ENCODE measurements at regions not wholly inside any gene's neighbourhood (a gene's known extent, or its start where the extent isn't known, plus 50 kb on each side); places are given as distances from the start of the nearest gene placed in this dataset.
"Not testable (repeated sequence)": the region's sequence is repeated elsewhere in the genome, so short reads cannot be mapped to it uniquely, and the experiment has no call there.

DNA sequence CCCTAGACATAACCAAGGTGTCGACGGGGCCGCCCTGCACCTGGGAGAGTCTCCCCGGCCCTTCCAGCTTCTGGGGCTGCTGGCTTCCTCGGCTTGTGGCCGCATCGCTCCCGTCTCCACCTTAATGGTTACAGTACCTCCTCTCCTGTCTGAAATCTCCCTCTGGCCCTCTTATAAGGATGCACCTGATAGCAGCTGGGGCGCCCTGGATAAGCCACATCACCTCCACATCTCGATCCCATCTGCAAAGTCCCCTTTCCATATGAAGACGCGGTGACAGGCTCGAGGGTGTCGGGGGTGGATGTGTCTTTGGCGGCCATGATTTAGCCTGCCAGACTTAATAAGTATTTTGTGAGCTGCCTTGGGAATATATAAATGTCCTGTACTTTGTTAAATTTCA, 169.0 kb downstream of the NPIPB11 start:
- H3K4me1 ChIP-seq (ENCODE audit: control insufficient read depth, insufficient read depth, low read length); H3K27me3 ChIP-seq (ENCODE audit: control insufficient read depth, insufficient read depth); ATAC-seq; intact Hi-C loops (cut with DNase I); H3K9me3 ChIP-seq (ENCODE audit: control insufficient read depth, low read length); H3K4me3 ChIP-seq (ENCODE audit: low read length); H3K27ac ChIP-seq (ENCODE audit: low read length): not testable (repeated sequence)
- peak in 1 of 3 donors; percentile 12 for DNase-seq
- WGBS = 97% methylated on average over 15 of the region's 15 CpGs

DNA sequence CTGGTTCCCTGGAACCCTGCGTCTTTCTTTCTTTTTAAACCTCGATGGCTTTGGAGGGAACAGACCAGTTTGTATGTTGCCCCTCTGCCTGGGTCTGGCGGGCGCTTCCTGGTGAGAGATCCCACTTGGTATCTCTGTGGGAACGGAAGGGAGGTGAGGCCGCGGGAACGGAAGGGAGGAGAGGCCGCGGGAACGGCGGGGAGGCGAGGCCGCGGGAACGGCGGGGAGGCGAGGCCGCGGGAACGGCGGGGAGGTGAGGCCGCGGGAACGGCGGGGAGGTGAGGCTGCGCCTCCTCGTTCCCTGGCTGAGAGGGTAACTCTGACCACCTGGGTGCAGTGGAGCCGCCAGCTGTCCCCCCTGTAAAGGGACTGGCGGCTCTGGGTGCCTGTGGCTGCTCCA, 169.5 kb downstream of the NPIPB11 start:
- 89% methylated on average over 24 of the region's 30 CpGs for WGBS
- H3K4me3 ChIP-seq (ENCODE audit: low read length); H3K27me3 ChIP-seq (ENCODE audit: control insufficient read depth, insufficient read depth); H3K27ac ChIP-seq (ENCODE audit: low read length); ATAC-seq; intact Hi-C loops (cut with DNase I); H3K4me1 ChIP-seq (ENCODE audit: control insufficient read depth, insufficient read depth, low read length); H3K9me3 ChIP-seq (ENCODE audit: control insufficient read depth, low read length): not testable (repeated sequence)
- DNase-seq = peak in 1 of 3 donors; percentile 39

DNA sequence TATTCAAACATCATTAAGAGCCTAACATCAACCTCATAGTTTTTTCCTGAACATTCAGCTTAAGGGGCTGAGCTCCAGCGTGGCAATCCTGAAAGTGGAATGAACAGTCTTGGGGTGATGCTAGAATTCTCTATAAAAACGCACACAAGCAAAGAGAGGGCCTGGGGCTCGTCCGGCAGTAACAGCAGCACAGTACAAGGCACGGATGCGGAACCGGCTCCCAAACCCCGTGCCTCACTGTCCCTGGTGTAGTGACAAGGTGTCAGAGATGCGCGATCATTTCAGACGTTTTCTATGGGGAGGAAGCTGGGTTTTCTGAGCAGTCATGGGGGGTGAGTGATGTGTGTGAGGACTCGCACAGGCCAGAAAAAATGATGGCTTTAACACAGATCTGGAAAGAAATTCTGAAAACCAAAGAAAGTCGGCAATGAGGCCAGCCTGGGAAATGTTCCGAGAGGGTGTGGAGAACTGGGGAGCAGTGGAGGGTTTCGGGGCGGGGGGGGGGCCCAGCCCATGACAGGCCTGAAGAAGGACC, 170.6 kb downstream of the NPIPB11 start:
- H3K4me1 ChIP-seq (ENCODE audit: control insufficient read depth, insufficient read depth, low read length); H3K4me3 ChIP-seq (ENCODE audit: low read length); H3K9me3 ChIP-seq (ENCODE audit: control insufficient read depth, low read length); intact Hi-C loops (cut with DNase I); H3K27ac ChIP-seq (ENCODE audit: low read length); H3K27me3 ChIP-seq (ENCODE audit: control insufficient read depth, insufficient read depth); ATAC-seq; DNase-seq: not testable (repeated sequence)
- WGBS = 93% methylated on average over 16 of the region's 16 CpGs

DNA sequence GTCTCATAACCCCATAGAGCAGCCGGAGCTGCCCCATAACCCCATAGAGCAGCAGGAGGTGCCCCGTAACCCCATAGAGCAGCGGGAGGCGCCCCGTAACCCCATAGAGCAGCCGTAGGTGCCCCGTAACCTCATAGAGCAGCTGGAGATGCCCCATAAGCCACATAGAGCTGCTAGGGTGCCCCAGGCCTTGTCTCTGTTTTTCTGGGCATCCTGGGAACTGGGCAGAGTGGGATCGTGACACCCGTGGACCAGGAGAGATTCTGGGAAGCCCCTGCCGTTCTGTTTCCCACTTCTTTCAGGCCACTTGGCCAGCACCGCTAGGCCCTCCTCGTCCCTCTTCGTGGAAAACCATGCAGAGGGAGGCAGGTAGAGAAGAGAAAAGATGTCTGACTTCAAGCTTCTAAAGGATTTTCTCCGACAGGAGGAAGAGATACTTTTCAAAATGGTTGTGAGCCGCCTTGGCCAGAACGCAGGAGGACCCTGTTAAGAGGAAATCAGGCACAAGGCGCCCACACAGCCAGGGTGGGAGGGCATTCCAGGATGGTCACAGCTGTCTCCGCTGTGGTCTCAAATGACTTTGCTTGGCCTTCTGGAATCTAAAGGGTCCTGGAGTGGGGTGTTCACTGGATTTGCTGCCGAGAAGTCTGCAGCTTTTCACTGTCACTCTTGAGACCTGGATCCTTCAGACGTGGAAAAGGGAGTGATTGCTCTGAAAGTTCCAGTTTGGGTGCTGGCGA, 171.8 kb downstream of the NPIPB11 start:
- DNase-seq = peak in 1 of 3 donors; percentile 25
- H3K27ac ChIP-seq (ENCODE audit: low read length); H3K27me3 ChIP-seq (ENCODE audit: control insufficient read depth, insufficient read depth); intact Hi-C loops (cut with DNase I); H3K4me3 ChIP-seq (ENCODE audit: low read length); ATAC-seq; H3K9me3 ChIP-seq (ENCODE audit: control insufficient read depth, low read length); H3K4me1 ChIP-seq (ENCODE audit: control insufficient read depth, insufficient read depth, low read length): not testable (repeated sequence)
- 88% methylated on average over 21 of the region's 21 CpGs for WGBS

DNA sequence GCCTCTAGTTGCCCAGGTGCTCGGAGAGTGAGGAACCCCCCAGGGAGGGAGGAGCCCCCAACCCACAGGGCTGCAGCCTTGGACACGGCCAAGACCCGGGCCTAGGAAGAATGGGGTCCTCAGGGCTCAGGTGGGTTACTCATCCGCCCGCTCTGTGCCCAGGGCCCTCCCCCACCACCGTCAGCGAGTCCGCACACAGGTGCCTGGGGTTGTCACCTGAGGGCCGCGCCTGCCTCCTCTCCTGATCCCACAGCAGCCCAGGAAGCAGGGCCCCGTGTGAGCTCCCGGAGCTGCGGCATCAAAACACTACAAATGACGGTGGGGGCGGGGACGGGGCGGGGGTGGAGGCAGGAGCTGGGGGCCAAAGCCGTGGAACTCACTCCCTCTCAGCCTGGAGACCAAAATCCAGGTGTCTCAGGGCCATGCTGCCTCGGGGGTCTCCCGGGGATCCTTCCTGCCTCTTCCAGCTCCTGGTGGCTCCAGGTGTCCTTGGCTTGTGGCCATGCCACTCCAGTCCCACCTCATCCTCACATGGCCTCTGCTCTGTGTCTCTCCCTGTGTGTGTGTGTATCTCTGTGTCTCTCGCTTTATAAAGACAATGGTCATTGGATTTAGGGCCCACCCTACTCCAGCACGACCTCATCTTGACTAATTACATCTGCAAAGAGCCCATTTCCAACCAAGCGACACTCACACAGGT, 172.7 kb downstream of the NPIPB11 start:
- WGBS = 95% methylated on average over 23 of the region's 23 CpGs
- H3K27ac ChIP-seq (ENCODE audit: low read length); ATAC-seq; H3K9me3 ChIP-seq (ENCODE audit: control insufficient read depth, low read length); H3K4me3 ChIP-seq (ENCODE audit: low read length); H3K4me1 ChIP-seq (ENCODE audit: control insufficient read depth, insufficient read depth, low read length); H3K27me3 ChIP-seq (ENCODE audit: control insufficient read depth, insufficient read depth); intact Hi-C loops (cut with DNase I): not testable (repeated sequence)
- peak in 2 of 3 donors; percentile 23 to 47 for DNase-seq

DNA sequence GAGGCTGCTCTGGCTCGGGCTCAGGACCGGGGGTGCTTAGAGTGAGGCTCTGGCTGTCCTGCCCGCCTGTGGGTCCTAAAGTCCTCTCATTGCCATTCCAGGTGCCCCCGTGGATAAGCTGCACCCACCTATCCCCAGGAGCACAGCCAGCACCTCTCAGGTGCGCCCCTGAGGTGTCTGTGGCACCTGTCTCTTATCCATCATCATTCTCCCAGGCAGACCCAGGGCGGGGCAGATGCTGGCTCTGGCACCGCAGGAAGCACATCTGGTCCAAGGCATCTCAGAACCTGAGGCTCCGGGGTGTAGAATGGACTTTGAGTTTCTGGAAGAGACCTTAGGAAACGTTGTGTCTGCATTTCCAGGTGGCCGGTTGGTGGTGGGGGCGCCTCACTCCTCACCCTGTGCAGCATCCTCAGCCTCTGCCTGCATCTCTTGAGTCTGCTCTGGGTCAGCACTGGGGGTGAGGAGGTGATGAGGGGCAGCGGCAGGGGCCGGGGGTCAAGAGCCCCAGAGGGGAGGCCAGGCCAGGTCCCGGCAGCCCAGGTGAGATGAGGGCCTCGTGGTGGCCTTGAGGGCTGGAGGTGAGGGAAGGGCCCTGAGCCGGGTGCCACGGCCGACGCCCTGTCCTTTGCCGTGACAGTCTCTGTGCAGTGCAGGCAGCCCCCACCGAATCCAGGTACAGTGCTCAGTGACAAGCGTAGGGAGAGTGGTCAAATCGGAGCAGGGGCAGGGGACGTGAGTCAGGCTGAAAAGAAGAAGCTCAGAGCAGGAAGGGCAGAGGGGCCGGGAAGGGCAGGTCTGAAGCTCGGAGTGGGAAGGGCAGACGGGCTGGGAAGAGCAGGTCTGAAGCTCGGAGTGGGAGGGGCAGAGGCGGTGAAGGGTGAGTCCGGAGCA, 173.5 kb downstream of the NPIPB11 start:
- Histone ChIP-seq H3K9me3 (ENCODE audit: control insufficient read depth, low read length) (no peaks in the 10 kb centered on the region), H3K27me3 (ENCODE audit: control insufficient read depth, insufficient read depth) (no peaks in the 10 kb centered on the region), H3K4me1 (ENCODE audit: control insufficient read depth, insufficient read depth, low read length) (no peaks in the 10 kb centered on the region), H3K4me3 (ENCODE audit: low read length) (no peak overlapping the region), H3K27ac (ENCODE audit: low read length) (no peak overlapping the region)
- ATAC-seq (no peak), DNase-seq (peak in 2 of 3 donors; percentile 51 to 53)
- WGBS = 97% methylated on average over 30 of the region's 30 CpGs
- intact Hi-C loops (cut with DNase I) = no loop called here

DNA sequence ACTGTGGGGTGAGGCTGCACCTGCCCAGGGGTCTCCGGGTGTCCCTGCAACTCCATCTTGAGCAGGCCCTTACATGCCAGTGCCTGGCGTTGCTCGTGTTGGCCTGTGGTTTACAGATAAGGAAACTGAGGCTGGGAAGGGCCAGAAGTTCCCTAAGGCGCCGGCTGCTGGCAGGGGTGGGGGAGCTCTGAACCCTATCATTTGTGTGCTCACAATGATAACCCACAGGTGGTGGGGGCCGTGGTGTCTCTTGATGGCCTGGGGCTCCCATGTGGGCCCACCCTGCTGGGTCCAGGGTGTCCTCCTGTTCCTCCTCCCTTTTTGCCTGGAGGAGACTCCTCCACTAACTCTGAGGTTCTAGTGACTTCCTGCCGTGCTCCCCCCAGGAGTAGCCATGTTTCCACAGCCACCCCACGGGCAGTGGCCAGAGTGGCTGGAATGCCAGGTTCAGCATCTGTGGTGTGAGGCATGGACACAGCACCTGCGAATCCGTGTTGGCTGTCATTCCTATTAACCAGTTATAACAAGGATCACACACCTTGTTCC, 174.3 kb downstream of the NPIPB11 start:
- H3K4me3 ChIP-seq (ENCODE audit: low read length); H3K4me1 ChIP-seq (ENCODE audit: control insufficient read depth, insufficient read depth, low read length); ATAC-seq; H3K27ac ChIP-seq (ENCODE audit: low read length); H3K9me3 ChIP-seq (ENCODE audit: control insufficient read depth, low read length); intact Hi-C loops (cut with DNase I); H3K27me3 ChIP-seq (ENCODE audit: control insufficient read depth, insufficient read depth): not testable (repeated sequence)
- 94% methylated on average over 10 of the region's 10 CpGs for WGBS
- peak in 1 of 3 donors; percentile 37 for DNase-seq

DNA sequence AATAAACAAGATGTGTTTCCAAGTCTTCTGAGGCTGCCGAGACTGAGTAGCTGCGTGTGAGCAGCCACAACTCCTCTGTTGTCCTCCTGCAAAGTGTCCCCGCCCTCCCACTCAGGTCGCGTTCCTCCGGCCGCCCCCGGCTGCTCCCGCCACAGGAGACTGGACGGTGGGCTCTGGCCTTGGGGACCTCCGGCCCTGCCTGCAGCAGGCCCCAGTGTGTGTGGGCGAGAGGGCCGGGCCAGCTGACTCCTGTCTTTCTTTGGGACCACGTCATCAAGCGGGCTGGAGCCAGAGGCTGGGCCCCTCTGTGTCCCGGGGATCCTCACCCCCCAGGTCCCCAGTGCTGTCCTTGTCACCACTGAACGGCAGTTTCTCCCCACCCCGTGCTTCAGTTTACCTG, 175.3 kb downstream of the NPIPB11 start:
- Histone ChIP-seq H3K27ac (ENCODE audit: low read length) (no peak overlapping the region), H3K9me3 (ENCODE audit: control insufficient read depth, low read length) (no peaks in the 10 kb centered on the region), H3K4me3 (ENCODE audit: low read length) (no peak overlapping the region), H3K4me1 (ENCODE audit: control insufficient read depth, insufficient read depth, low read length) (no peaks in the 10 kb centered on the region), H3K27me3 (ENCODE audit: control insufficient read depth, insufficient read depth) (no peaks in the 10 kb centered on the region)
- intact Hi-C loops (cut with DNase I) = no loop called here
- 51% methylated on average over 18 of the region's 18 CpGs for WGBS
- DNase-seq (peak in 2 of 3 donors; percentile 69 to 73), ATAC-seq (peak; percentile 20 to 23)

DNA sequence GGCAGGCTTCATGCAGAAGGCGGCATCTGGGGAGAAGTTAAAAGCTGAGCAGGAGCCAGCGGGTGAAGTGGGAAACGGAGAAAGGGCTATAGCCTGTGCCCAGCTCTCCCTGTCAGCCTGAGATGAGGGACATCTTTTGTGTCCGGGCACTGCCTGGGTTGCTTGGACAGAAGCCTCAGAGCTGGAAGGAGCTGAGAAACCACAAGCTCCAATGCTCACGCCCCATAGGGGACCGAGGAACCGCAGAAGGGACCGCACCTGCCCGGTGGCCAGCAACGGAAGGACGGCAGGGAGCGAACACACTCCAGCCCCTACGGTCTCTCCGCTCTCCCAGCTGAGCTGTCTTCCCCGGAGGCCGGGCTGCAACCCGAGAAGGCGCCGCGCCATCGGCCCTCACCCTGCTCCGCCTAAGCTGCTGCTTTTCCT, 175.8 kb downstream of the NPIPB11 start:
- H3K27ac ChIP-seq (ENCODE audit: low read length) = no peak overlapping the region
- H3K9me3 ChIP-seq (ENCODE audit: control insufficient read depth, low read length) = no peaks in the 10 kb centered on the region
- ATAC-seq (peak; percentile 20 to 30), DNase-seq (peak in 2 of 3 donors; percentile 72 to 74)
- H3K4me3 ChIP-seq (ENCODE audit: low read length) = no peak overlapping the region
- intact Hi-C loops (cut with DNase I) = no loop called here
- WGBS = 56% methylated on average over 22 of the region's 22 CpGs
- H3K27me3 ChIP-seq (ENCODE audit: control insufficient read depth, insufficient read depth) = no peaks in the 10 kb centered on the region
- no peaks in the 10 kb centered on the region for H3K4me1 ChIP-seq (ENCODE audit: control insufficient read depth, insufficient read depth, low read length)

DNA sequence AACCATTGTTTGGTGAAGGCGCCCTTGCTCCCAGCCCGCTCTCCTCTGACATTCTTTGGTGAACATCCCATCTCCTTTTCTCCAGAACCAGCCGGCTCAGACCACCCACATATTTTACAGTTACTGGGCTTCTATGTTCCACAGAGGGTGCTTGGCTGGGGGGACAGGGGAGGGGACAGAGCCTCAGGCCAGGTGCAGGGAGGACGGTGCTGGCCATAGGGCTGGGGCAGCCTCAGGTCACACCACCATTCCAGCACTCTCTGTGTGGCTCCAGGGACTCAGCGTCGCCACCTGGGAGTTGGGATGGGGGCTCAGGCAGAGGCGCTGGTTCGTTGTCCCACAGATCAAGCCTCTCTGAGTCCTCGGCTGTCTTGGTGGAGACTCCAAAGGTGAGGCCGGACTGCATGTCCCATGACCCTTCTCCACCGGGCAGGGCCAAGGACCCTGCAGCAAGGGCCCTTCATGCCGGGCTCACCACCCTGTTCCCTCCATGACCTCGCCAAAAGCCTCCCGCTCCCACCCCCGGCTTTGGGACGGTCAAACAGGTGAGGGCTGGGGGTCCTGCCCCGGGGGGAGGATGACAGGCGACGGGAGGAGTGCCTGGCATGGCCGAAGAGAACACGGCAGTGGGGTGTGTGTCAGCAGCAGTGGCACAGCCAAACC, 176.4 kb downstream of the NPIPB11 start:
- ATAC-seq; H3K4me3 ChIP-seq (ENCODE audit: low read length); H3K9me3 ChIP-seq (ENCODE audit: control insufficient read depth, low read length); intact Hi-C loops (cut with DNase I); H3K27me3 ChIP-seq (ENCODE audit: control insufficient read depth, insufficient read depth); H3K4me1 ChIP-seq (ENCODE audit: control insufficient read depth, insufficient read depth, low read length); H3K27ac ChIP-seq (ENCODE audit: low read length): not testable (repeated sequence)
- peak in 2 of 3 donors; percentile 54 to 58 for DNase-seq
- 88% methylated on average over 21 of the region's 21 CpGs for WGBS

All from right cardiac atrium (tissue), 5 donors.